HG02623 (cell line): ENCODE measurements at regions not wholly inside any gene's neighbourhood (a gene's known extent, or its start where the extent isn't known, plus 50 kb on each side); places are given as distances from the start of the nearest gene placed in this dataset.

Experiments used
- ATAC-seq: cut with Tn5 transposase; IDR thresholded peaks from one replicate; pipeline ENCODE4 v1.9.1; 2021; ENCODE audit warnings: moderate library complexity; ENCODE audit not compliant: unreplicated experiment

DNA sequence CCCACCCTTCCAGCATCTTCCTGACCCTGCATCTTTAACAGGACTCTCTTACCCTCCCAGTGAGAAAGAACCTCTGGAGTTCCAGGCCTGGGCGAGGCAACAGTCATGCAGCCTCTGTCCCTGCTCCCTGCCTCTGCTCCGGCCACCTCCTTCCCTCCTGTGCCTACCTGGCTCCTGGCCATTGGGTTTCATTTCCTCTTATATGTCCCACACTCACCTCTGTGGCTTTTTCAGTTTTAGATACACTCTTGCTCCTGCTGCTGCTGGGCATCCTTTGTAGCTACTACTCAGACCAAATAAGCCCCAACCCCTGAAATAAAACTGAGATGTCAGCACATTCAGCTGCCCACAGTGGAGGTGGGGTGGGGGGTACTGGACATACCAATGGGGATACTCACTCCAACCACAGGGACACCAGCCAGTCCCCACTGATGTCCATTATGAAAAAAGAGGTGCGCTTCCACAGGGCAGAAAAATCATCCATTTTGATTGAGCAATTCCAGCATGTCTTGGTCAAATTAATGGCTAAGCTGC lies 99.1 kb upstream of the NRXN3 start:
- ATAC-seq = no peak

DNA sequence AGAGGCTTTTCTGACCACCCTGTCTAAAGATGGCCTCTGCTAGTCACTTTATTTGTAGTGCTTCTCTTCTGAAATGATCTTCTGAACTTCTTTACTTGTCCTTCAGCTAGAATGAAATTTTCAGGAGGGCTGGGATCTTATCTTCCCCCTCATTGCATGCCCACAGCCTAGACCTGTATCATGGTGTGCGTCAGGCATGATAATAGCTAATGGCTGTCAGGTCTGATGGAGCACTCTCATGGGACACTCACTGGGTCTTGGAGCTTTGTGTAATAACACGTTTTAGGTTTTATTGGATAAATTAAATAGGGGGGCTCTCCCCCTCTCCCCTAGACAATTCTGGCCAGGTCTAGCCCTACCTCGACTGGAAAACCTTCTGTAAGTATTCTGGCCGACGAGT lies 97.1 kb upstream of the NRXN3 start:
- ATAC-seq = no peak

DNA sequence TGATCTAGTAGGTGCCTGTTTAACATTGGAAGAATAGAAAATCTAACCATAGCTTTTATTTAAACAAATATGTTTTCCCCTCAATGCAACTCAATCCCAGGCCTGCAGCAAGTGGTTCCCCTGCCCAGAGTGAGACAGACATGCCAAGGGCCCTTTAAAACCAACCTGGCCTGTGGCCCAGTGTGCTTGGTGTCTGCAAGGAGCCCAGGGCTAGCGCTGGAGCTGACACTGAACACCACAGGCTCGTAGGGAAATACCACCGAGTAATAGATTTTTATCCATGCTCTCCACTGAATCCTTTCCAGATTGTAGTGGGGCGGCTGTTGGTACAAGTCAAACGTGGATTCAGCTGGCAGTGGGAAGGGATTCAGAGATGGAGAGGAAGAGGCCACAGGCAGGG lies 95.6 kb upstream of the NRXN3 start:
- no peak for ATAC-seq

DNA sequence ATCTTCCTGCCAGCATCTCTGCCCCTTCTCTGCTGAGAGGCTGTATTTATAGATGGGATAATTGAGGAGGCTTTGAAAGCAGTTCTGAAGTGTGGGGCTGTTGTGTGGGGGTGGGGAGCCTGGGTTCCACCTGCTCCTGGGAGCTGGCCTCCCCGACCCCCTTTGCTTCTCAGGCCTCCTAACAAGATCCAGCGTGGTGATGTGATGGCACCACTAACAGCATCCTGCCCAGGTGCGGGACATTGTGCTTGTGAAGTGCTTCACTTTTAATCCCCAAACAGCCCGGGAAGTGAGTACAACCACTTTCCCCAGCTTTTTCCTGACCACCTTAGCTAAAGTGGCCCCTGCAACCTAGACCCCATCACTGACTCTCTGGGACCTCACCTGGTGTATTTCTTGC lies 95.1 kb upstream of the NRXN3 start:
- no peak for ATAC-seq

DNA sequence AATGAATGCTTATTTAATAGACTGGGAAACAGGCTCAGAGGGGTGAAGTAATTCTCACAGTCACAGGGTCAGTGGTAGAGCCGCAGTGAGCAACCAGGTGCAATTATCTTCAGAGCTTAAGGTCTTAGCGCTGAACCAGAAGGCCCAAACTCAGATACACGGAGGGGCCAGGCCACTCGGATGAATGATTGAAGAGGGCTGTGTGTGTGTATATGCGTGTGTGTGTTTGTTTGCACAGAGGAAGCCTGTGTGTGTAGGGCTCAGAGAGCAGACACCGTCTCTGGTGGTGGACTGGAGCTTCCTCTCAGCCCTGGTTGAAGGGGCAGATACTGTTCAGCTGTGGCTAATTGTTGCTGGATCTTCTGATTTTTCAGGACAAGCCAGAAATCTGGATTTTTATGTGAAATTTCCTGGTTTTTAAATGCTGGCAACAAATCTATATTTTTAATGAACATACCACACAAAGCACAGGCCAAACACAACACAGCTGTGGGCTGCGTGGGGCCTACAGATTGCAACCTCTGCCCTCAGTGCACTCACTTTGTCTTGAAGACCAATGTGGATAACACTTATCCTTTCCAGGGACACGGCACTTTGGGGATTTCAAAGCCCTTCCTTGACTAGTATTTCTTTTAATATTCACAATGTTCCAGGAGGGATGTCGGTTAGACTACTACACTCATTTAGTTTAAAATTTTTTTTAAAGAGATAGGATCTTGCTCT lies 94.5 kb upstream of the NRXN3 start:
- ATAC-seq = no peak

DNA sequence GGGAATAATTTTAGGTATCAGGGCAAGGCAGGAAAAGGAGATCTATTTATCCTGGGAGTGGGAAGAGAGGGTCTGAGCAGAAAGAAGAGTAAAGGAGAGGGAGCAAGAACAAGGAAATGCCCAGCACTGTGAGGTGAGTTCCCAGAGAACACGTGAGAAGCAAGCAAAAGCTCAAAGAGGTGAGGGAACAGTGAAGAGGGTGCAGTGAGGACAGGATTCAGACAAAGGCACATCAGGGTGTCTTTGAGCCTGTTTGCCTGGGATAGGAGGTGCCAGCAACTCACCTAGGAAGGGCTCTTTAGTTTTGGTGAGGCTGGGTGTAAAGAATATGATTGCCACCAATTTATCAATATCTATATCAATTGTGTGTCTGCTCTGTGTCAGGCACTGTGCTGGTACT lies 88.9 kb upstream of the NRXN3 start:
- ATAC-seq = no peak

DNA sequence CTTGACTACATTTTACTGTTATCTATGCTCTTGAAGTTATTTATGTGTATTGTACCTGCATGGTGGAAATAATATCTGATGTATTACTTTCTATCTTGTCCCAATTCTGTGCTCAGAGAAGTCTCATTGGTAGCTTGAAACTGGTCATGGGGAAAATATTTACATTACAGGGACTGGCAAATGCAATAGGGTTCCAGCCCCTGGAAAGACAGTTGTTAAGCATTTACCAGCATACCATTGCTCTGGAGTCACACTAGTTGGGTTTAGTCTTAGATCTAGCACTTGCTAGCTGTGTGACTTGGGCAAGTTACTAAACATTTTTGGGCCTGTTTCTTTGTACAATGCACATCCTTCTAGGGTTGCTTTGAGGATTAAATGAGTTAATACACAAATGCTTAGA lies 86.3 kb upstream of the NRXN3 start:
- ATAC-seq = no peak

DNA sequence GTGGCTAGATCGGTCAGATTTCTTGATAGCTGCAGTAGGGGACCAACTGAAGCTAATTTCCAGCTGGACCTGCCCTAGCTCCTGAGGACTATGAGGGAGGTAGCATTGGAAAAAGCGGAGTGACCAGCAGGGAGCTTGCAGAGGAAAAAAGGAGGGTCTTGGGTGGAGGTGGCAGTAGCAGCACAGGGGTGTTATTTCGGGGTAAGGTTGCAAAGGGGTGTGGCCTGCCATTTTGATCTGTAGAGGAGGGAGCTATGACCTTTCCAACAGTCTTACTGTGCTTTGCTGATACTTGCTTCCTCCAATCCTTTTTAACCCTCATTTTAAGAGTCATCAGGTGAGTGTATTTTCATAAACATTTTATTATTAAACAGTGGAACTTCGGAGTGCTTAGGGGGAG lies 83.8 kb upstream of the NRXN3 start:
- no peak for ATAC-seq

DNA sequence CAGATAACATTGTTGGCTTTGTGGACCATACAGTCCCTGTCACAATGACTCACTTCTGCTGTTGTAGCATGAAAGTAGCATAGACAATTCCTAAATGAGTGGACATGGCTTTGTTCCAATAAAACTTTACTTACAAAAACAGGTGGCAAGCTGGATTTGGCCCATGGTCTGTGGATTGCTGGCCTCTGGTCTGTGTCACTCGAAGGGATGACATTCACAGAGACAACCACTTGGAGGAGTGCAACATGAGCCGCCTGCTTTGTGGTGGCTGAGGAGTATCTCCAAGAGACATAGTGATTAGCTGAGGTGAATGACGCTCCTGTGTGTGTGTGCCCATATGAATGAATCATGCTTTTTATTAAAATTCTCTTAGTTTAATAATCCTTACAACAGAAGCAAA lies 81.3 kb upstream of the NRXN3 start:
- no peak for ATAC-seq

DNA sequence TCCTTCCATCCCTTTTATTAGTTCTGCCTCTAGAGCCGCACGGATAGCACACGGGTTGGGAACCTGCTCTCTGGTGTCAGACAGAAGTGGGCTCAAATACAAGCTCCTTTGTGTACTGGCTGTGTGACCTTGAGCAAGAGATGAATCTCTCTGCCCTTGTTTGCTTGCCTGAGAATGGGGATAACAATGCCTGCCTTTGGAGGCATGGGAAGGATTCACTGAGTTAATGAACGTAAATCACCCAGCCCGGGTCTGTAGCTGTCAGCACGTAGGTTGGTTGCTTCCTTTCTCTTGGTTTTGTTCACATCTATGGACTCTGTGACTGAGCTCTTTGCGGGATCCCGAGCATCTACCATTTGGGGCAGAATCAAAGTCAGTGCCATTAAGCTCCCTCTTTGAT lies 79.3 kb upstream of the NRXN3 start:
- no peak for ATAC-seq

DNA sequence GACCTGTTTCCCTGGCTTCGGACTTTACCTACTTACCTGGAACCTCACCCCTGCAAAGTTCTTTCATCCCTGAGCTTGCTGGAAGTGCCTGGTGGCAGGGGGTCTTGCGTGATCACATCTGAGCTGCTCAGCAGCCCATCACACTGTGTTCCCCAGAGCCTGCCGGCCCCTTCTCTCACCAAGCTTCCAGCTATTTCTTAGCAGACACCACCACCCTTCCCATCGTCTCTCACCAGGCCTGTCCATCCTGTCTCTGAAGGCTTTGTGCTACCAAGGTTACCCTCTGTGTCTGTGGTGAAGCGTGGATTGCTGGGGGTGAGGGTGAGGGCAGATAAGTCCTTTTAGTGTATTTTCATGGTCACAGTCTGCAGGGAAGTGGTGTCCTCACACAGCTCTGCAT lies 78.8 kb upstream of the NRXN3 start:
- ATAC-seq = no peak

DNA sequence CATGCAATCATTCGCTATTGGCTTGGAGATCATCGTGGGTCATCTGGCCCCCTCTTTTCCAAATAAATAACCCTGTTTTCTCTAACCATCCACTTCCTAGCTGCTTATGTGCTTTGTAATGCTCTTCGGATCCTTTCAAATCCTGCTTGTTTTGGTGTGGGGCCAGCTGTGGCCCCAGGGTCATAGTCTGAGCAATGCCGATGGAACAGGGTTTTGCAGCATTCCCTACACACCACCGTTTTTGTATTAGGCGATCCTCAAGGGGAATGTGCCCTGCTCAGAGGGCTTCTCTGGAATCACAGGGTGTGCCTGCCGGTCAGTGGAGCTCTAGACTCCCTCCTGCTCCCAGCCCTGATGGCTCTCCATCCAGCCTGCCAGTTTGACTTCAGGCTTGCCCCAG lies 78.1 kb upstream of the NRXN3 start:
- no peak for ATAC-seq

DNA sequence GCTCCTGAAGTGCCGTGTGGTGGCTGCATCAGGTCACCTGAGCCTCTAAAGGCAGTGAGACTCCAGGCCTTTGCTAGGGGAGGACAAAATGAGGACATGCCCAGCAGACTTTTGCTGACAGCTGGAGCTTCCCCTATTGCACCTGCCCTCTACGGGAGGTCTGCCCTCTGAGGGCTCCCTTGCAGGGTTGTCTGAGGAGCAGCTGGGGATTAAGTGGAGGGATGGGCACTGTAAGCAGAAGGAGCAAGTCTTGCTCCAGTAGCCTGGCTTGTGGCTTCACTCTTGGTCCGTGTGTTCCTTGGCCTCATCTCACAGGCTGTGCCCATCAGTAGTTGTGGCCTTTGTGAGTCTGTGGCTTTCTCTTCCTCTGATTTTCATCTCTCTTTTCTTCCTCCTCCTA lies 66.9 kb upstream of the NRXN3 start:
- ATAC-seq = no peak

DNA sequence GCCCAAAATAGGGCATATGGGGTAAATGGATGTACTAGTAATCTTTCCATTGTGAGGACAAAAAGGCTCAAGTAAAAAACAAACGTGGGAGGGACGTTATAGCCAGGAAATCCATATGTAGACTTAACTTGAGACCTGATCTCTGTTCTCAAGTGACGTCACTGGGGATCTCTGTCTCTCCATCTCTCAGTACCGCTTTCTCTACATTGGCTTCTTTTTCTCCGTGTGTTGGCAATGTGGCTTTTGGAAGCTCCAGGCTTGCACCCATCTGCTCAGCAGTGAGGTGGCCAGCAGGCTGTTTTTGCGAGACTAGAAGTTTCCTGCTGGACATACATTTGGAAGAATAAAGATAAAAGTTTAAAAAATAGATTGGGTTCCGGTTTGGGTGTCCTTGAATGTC lies 66.0 kb upstream of the NRXN3 start:
- no peak for ATAC-seq

DNA sequence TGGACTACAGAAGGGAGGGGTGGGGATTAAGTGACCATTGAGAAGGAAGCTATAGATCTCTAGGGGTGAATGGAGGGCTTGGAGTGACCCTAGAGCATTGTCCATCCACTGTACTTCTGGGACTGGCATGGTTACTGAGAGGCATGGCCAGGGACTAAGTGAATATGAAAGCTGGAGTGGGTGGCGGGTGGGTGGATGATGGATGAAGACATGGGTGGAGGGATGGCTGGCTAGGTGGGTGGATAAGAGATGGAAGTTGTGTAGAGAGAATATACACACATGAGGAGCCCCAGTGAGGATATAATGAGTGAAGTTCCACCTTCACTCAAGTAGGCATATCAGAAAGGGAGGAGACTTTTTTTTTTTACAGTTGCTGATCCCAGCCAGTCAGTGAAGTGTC lies 65.5 kb upstream of the NRXN3 start:
- no peak for ATAC-seq

DNA sequence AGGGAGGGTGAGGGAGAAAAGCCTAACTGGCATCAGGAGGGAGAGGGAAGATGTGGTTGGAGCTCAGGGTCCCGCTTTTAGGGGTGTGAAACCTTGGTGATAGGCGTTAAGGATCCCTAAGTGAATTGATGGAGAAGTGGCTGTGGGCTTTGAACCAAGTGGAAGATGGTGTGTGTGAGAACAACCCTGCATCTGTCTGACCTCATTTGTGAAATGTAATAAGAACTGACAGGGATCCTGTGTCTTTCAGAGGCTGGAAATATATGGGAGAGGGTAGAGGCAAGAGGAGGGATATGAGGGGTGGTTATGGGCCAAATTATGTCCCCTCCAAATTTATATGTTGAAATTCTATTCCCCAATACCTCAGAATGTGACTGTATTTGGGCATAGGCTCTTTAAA lies 63.8 kb upstream of the NRXN3 start:
- no peak for ATAC-seq

DNA sequence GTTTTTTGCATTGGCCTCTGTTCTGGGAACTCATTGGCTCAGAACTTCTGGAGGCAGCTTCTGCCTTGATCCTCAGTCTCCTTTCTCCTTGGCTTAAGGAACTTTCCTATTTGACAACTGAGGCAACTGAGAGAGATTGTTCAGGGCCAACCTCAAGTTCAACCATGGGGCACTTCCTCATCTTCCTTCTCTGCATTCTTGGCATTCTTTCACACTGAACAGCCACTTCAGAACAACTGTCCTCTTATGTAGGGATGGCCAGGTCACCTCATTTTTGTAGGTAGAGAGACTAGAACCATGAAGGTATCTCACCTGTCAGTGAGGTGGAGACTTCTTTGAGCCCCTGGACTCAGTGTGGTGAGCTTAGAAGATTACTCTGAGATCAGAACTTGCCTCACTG lies 63.0 kb upstream of the NRXN3 start:
- no peak for ATAC-seq

DNA sequence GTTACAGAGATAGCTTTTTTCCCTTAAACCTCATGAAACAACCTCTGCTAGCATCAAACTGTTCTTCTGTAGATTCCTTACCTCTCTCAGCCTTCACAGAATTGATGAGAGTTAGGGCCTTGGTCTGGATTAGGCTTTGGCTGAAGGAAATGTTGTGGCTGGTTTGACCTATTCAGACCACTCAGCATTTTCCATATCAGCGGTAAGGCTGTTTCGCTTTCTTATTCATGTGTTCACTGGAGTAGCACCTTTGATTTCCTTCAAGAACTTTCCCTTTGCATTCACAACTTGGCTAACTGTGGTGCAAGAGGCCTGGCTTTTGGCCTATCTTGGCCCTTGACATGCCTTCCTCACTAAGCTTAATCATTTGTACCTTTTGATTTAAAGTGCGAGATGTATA lies 50.7 kb upstream of the NRXN3 start:
- no peak for ATAC-seq
